Endothelial cell of hepatic sinusoid (primary cell): ENCODE measurements at regions not wholly inside any gene's neighbourhood (a gene's known extent, or its start where the extent isn't known, plus 50 kb on each side); places are given as distances from the start of the nearest gene placed in this dataset.
"Not testable (repeated sequence)": the region's sequence is repeated elsewhere in the genome, so short reads cannot be mapped to it uniquely, and the experiment has no call there.

Experiments
- in situ Hi-C: cut with HindIII; loops from 2 replicates; pipeline ENCODE4 v1.10.0; 2017; ENCODE audit warnings: low sequenced_read_pairs

DNA sequence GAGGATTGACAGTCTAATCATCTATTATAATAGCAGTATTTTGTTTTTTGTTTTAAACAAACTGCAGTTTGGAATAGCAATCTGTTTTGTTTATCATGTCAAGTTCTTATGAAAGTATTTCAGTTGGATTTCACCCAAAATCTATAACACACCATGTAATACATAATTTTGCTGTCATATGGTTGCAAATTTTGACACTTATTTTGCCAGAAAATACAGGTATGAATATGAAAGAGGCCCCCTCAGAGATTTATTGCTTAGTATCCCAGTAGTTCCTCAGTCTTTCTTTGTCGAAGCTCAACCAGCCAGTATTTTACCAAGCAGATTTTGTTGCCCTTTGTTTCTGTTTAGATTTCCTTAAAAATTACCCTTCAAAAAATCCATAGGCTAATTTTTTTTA is 317.5 kb upstream of the CXADR start:
- in situ Hi-C loops: no loop called here

DNA sequence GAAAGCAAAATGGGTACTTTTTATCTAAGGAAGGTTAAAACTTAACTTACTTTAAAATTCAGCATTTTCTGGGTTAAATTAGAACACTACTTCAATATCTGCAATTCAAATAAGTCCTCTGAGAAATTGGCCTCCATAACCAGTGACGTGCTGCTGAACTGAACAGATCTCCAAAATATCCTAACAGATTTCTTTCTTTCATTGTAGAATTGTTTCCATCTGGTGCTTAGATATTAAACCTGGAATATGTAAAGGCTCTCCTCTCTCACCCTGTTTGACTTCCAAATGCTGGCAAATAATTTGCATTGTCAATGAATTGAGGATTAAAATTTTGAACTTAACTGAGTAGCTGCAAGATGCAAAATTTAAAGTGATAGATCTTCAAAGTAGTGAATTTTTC is 316.9 kb upstream of the CXADR start:
- in situ Hi-C loops: no loop called here

DNA sequence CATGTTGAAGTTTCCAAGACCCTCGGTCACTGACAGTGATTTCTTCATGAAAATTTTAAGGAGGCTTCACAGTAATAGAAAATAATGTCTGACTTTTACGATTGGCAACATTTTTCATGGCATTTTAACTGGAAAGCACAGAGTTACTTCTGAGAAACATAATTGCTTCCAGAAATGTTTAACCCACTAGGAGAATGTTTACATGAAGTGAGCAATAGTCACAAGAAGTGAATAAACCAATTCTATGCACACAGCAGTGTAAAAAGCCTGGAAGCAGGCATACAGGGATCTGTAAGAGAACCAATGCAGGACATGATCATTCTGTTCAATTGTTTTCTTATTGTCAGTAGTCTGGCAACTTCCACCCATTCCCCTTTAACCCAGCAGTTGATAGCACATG is 316.2 kb upstream of the CXADR start:
- in situ Hi-C loops: no loop called here

DNA sequence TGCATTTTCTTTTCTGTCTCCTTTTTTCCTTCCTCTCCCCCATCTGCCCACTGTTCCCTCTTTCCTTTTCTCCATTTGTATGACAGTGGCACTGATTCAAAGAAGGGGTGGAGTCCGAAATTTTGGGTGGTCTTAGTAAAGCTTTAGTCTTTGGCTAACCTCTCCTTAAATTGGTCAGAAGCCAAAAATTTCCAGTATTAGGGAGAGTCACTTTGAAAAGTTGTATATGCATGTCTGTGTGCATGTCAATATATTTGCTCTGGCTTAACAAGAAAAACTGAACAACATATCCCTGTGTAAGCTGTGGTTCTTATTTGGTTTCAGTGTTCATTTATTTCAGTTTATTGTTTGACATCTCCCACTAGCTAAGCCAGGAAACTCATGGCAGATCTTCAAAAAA is 314.8 kb upstream of the CXADR start:
- in situ Hi-C loops: no loop called here

DNA sequence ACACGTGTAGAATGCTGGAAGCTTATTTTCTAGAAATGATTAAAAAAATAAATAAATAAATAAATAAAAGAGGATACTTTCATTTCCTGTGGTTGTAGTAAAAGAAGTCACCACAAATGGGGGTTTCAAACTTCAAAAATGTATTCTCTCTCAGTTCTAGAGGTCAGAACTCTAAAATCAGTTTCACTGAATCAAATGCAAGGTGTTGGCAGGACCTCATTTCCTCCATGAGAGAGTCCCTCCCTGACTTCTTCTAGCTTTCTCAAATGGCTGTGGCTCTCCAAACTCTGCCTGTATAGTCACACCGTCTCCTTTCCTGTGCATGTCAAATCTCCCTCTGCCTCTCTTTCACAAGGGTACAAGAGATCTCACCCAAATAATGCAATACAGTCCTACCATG is 312.6 kb upstream of the CXADR start:
- in situ Hi-C loops: no loop called here

DNA sequence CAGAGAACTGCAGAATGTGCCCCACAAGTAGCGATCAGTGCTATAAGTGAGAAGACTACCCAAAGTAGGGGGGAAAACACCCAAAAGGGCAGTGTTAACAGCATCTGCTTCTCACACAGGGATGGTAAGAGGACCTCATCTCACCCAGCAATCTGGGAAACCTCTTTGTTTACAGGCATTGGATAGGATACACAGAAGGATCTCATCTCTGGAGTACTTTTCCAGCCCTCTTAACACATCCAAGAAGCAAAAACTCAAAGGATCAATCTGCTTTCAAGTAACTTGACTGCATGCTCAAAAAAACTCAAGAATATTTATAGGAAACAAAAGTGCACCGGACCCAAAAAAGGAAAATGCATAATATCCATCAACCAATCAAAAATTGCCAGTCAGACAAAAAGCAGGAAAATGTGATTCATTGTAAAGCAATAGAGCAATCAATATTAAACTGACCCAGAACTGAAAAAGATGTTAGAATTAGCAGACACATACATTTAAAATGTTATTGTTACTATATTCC is 311.0 kb upstream of the CXADR start:
- in situ Hi-C loops: no loop called here

DNA sequence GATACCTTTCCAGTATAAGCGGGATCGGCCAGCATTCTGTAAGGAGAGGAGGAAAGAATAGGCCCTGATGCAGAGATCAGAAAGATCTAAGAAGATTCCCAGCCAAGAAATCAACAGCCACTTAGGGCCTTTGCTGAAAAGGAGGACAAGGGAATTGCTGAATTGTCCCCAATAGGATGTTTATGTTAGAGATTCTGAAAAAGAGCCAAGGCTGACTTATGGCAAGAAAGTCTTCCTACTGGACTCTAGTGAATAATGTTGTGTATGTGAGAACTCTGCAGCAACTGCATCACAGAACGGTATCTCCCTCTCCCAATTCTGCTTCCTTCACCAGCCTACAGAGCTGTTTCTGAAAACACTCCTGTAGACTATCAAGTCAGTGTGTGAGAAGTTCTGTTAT is 298.0 kb upstream of the CXADR start:
- in situ Hi-C loops: no loop called here

DNA sequence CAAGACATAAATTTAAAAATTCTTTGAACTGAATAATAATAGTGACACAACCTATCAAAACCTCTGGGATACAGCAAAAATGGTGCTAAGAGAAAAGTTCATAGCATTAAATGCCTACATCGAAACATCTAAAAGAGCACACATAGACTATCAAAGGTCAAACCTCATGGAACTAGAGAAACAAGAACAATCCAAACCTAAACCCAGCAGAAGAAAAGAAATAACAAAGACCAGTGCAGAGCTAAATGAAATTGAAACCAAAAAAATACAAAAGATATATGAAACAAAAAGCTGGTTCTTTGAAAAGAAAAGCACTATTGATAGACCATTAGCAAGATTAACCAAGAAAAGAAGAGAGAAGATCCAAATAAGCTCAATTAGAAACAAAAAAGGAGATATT is 293.8 kb upstream of the CXADR start:
- in situ Hi-C loops: not testable (repeated sequence)

DNA sequence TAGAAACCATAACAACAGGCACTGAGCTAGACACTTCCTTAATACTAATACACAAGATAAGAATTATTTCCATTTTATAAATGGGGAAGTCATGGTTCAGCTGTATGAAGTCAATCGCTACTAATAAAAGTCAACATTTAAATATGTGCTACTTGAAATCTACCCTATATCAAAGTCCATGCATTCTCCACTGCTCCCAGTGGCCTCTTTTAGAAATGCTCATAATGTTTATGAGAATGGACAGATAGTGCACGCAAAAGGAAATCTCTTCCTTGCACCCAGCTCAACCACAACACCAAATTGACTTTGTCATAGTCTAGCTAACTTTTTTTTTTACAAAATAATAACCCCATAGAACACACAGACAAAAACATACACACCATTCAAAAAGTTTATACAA is 281.7 kb upstream of the CXADR start:
- in situ Hi-C loops: no loop called here

DNA sequence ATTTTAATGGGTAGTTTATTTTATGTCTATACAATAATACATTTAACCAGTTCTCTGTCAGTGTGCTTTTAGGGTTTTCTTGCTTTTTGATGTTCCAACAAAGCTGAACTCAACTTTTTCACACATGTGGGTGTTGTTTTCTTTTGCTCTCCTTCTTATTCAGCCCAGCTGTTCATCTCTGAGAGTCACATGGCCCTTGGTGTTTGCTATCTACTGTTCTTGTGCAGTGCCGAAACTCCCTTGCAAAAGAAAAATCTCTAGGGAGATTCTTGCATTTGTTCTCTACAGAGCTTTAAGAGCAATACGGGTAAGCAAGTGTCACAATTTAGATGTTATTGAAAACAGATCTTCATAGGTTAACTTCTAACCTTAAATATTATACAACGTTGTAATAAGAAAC is 281.1 kb upstream of the CXADR start:
- in situ Hi-C loops: no loop called here

DNA sequence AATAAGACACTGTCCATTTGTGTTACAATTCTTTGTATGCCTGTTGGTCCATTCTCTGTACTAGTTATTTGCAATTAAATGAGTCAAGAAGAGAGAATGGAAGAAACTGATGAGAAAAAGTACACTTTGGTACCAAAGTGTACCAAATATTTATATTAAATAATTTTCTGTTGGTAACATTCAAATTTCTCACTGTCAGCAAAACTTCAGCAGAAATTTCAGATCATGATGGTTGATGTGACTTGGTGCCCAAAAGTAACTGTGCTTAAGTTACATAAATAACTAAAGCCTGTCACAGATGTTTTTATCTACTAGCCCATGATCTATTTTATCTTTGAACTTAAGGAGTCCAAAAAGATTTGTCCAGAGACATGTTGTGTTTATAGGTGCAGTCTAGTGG is 274.4 kb upstream of the CXADR start:
- in situ Hi-C loops: no loop called here

DNA sequence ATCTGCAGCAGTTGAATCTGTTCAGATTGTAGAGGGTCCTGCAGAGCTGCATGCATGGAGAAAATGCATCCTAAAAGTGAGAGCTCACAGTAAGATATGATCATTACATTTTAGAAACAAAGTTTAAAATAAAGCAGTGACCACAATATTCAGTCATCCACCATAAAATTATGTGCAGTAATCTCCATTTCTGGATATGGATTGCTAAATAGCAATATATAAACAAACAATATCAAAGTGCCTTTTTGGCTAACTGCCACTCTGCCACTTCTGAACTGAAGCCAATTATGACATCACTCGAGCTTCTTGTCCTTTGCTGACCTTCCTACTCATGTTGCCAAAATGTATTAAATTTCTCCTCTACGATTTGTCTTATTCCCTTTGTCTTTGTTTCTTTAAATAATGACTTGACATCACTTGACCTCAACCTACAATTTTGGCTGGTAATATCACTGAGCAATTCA is 262.0 kb upstream of the CXADR start:
- in situ Hi-C loops: no loop called here

DNA sequence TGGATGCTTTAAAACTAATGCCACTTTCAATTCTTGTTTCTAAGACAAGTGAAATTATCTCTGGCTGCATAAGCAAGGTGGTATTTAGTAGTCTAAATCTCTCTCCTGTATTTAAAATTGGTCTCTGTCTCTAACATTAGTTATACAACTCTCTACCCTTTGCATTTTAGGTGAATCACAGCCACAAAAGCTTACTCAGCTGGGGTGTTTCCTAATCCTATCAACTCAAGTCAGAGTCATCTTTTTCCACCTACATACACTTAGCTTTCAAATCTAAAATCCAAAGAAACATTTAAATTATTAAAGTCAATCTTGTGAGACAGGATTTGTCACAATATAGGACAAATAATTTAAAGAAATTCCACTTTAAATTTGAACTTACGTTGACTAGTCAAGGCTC is 255.1 kb upstream of the CXADR start:
- in situ Hi-C loops: no loop called here

DNA sequence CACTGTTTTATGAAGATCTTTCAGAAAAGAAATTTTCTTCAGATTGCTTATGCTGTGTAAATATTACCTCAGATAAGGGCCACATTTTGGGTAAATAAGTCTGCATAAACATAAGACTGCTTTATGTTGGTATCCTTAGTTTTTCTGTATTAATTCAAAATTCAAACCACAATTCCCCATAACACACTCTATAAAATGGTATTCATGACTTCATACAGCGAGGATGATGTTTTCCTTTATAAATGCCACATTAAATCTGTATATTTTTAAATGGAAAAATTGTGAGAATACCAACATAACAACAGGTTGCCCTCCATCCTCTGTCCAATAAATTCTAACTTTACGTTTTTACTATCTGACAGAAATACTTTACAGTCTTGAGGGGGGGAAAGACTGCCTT is 248.7 kb upstream of the CXADR start:
- in situ Hi-C loops: no loop called here

DNA sequence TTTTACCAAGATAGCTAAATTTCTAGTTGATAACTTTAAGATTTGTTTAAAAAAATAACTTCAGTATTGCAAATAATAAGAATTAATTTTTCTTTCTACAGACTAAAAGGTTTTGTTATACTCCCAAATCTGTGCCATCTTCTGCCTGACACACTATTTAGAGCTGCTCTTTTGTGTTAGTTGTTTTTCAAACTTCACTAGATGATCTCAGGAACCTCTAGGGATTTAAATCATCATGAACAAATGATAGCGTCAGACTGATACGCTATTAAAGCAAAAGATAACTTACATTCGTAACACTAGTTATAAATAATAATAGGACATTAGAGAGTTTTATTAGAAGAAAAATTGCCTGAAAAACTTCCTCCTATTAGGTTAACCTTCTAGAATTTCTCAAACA is 243.1 kb upstream of the CXADR start:
- in situ Hi-C loops: no loop called here

DNA sequence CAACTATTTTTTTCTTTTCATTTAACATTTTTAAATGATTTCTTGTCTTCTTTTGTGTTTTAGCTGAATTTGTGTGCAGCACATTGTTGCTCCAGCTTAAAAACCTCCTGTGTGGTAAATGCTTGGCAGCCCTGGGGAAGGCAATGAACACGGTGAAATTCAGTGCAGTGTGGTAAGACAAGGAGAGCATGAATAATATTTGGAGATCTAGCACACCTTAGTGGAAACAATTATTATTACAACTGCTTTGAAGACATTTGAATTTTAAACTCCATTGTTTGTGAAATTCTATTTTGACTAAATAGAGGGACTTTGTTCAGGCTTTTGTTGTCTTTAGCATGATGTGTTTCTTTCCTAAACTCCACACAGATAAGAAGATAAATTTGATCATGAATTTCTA is 242.6 kb upstream of the CXADR start:
- in situ Hi-C loops: no loop called here

DNA sequence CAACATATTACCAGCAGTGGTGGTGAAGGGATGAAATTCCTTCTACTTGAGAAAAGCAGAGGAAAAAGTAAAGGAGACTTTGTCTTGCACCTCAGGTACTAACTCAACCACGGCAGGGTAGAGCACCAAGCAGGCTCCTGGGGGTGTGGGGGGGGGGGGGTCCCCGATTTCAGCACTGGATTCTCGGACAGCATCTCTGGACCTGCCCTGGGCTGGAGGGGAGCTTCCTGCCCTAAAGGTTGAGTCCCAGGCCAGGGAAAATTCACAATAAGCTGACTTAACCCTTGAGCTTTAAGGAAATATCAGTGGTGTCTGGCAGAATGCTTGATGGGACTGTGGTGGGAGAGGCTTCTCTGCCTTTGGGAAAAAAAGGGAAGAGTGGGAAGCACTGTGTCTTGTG is 233.2 kb upstream of the CXADR start:
- in situ Hi-C loops: no loop called here

DNA sequence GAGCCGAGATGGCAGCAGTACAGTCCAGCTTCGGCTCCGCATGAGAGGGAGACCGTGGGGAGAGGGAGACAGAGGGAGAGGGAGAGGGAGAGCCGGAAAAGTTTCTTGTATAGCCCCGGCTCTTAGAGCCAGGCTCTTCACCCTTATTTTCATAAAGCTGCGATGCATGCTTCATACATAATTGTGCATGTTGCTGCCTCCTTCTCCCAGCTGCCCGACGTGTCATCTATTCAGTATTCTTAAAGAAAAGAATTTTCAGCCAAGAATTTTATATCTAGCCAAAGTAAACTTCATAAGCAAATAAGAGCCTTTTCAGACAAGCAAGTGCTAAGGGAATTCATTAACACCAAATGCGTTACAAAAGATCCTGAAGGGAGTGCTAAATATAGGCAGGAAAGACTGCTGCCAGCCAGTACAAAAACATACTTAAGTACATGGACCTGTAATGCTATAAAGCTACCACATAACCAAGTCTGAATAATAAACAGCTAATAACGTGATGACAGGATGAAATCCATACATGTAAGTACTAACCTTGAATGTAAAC is 219.8 kb upstream of the CXADR start:
- in situ Hi-C loops: not testable (repeated sequence)

DNA sequence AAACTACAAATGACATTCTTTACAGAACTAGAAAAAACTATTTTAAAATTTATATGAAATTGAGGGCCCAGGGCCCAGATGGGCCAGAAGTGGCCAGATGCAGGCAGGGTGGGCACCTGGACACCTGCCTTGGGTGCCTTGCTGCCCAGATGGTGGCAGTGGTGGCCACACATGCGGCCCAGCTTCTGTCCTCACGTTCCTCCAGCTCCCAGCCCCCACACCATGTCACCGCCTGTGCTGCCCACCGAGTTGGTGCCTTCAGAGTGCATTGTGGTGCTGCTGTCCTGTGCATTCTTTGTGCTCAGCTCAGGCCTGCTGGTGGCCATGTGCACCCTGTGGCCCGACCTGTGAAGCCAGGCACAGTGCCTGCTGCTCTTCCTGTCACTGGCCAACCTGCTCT is 216.8 kb upstream of the CXADR start:
- in situ Hi-C loops: no loop called here

DNA sequence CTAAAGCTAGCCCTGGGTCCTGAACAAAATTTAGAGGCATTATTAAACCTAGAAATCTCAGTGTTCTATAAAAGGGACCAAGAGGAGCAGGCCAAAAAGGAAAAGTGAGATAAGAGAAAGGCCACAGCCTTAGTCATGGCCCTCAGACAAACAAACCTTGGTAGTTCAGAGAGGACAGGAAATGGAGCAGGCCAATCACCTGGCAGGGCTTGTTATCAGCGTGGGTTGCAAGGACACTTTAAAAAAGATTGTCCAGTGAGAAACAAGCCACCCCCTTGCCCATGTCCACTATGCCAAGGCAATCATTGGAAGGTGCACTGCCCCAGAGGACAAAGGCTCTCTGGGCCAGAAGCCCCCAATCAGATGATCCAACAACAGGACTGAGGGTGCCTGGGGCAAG is 213.3 kb upstream of the CXADR start:
- in situ Hi-C loops: not testable (repeated sequence)

DNA sequence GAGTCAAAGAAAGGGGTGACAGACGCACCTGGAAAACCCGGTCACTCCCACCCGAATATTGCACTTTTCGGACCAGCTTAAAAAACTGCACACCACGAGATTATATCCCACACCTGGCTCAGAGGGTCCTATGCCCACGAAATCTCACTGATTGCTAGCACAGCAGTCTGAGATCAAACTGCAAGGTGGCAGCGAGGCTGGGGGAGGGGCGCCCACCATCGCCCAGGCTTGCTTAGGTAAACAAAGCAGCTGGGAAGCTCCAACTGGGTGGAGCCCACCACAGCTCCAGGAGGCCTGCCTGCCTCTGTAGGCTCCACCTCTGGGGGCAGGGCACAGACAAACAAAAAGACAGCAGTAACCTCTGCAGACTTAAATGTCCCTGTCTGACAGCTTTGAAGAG is 185.1 kb upstream of the CXADR start:
- in situ Hi-C loops: not testable (repeated sequence)

DNA sequence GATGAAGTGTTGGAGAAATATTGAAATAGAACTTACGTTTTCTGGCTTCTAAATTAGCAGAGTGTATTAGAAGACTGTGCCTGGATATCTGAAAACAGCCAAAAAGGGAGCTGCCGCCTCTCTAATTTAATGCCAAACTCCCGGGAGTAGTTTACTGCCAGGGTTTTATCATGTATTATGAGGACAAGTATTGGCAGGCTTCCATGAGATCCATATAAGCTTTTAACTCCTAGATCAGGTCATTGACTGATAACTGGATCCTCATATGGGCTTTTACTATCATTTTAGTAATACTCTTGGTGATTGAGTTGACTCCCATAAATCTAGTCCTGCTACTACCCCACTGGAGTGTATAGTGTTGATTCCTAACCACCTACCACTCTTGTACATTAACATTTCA is 178.4 kb upstream of the CXADR start:
- in situ Hi-C loops: no loop called here

DNA sequence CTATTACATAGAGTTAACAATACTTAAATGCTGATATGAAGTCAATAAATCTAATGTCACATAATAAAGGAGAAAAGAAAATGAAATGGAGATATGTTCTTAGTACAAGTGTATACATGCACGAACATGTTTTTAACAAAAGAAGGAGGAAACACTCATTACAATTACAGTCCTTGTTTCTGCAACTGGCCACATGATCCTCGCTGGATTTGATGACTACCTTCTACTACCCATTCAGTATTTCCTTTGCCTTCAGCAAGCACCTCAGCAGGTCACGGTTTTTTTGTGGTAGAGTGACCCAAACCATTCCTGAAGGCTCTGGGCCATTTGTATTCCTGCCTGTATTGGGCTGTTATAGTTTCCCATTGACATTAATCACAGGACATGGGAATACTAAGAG is 172.8 kb upstream of the CXADR start:
- in situ Hi-C loops: no loop called here
